ENCODE measurements at regions not wholly inside any gene's neighbourhood (a gene's known extent, or its start where the extent isn't known, plus 50 kb on each side); places are given as distances from the start of the nearest gene placed in this dataset.

- TF ChIP-seq CTCF (IDR thresholded peaks at IDR 0.05) (no peak), POLR2A (IDR thresholded peaks at IDR 0.05) (no peak)
Observed at GRCh38 chr18:39711701-39712100, 2146.1 kb upstream of the CELF4 start.

Measured in testis (tissue), 2 donors.